ENCODE measurements at regions not wholly inside any gene's neighbourhood (a gene's known extent, or its start where the extent isn't known, plus 50 kb on each side); places are given as distances from the start of the nearest gene placed in this dataset.

GRCh38 chr18:2134364-2134763 lies 436.9 kb downstream of the METTL4 start:
- TF ChIP-seq CTCF (IDR thresholded peaks at IDR 0.05) (no peak), POLR2A (IDR thresholded peaks at IDR 0.05) (no peak), POLR2AphosphoS5 (IDR thresholded peaks at IDR 0.05; ENCODE audit: insufficient read depth in 1 of 2, low read depth in 1 of 2) (no peak)
